OCI-LY3 (cell line): ENCODE measurements at regions not wholly inside any gene's neighbourhood (a gene's known extent, or its start where the extent isn't known, plus 50 kb on each side); places are given as distances from the start of the nearest gene placed in this dataset.

Source experiments
- H2AFZ ChIP-seq: fragments of 200-600, 300-600 bp; shearing (Covaris generic); 2 replicates; pipeline ENCODE4 v1.6.0; 2014; ENCODE audit warnings: antibody characterized with exemption, low read depth, low read length
- H3K27ac ChIP-seq: fragments of 200-600, 300-600 bp; sonication (generic); 2 replicates; pipeline ENCODE4 v1.5.1; 2014; ENCODE audit warnings: mild to moderate bottlenecking, low read length, moderate library complexity, mixed read lengths
- H3K27me3 ChIP-seq: fragments of 200-600, 300-600 bp; sonication (generic); 2 replicates; pipeline ENCODE4 v1.6.1; 2014; ENCODE audit warnings: low read depth, low read length, mixed read lengths
- H3K36me3 ChIP-seq: fragments of 200-600, 300-600 bp; sonication (generic); replicated peaks from 2 replicates; pipeline ENCODE3; 2014; ENCODE audit warnings: low read depth, low read length, mixed read lengths
- H3K4me1 ChIP-seq: fragments of 300-600, 200-600 bp; sonication (generic); 2 replicates; pipeline ENCODE4 v1.6.1; 2014; ENCODE audit warnings: low read length, mixed read lengths
- H3K4me2 ChIP-seq: fragments of 200-600, 300-600 bp; sonication (generic); 2 replicates; pipeline ENCODE4 v1.6.1; 2014; ENCODE audit warnings: low read length, mixed read lengths
- H3K4me3 ChIP-seq: fragments of 300-600, 200-600 bp; sonication (generic); 2 replicates; pipeline ENCODE4 v1.5.1; 2014; ENCODE audit warnings: antibody characterized with exemption, mild to moderate bottlenecking, low read length, moderate library complexity
- H3K79me2 ChIP-seq: fragments of 300-600, 200-600 bp; shearing (Covaris generic); 2 replicates; pipeline ENCODE4 v1.6.1; 2014; ENCODE audit warnings: mild to moderate bottlenecking, low read length, mixed read lengths
- H3K9ac ChIP-seq: fragments of 300-600, 200-600 bp; shearing (Covaris generic); 2 replicates; pipeline ENCODE4 v1.6.0; 2014; ENCODE audit warnings: mild to moderate bottlenecking, low read length, moderate library complexity
- H3K9me3 ChIP-seq: fragments of 200-600, 300-600 bp; shearing (Covaris generic); 2 replicates; pipeline ENCODE4 v1.6.1; 2014; ENCODE audit warnings: low read length, mixed read lengths; ENCODE audit not compliant: insufficient read depth
- H4K20me1 ChIP-seq: fragments of 200-600, 300-600 bp; sonication (generic); 2 replicates; pipeline ENCODE4 v1.6.1; 2016; ENCODE audit warnings: low read length, mixed read lengths; ENCODE audit not compliant: insufficient read depth
- CTCF ChIP-seq: fragments of 200-600, 300-600 bp; sonication (generic); IDR thresholded peaks from 2 replicates; pipeline ENCODE4 v1.5.1; 2014; ENCODE audit warnings: antibody characterized with exemption, low read length, low read depth
- EZH2phosphoT487 ChIP-seq: fragments of 200-600 bp; shearing (Covaris generic); IDR thresholded peaks from 2 replicates; pipeline ENCODE4 v1.6.1; 2018; ENCODE audit warnings: antibody characterized with exemption, mixed run types, low read depth

- H3K4me2 ChIP-seq, result no peak overlapping the region
Measured at GRCh38 chr7:27418541-27418940, 175.9 kb downstream of the EVX1 start.

GRCh38 chr7:27419581-27420177, 177.1 kb downstream of the EVX1 start:
- no peaks in the 10 kb centered on the region for H3K4me1 ChIP-seq
- H3K27ac ChIP-seq, result no peak overlapping the region
- no peaks in the 10 kb centered on the region for H4K20me1 ChIP-seq
- H3K36me3 ChIP-seq, result no peaks in the 10 kb centered on the region
- H2AFZ ChIP-seq, result no peak overlapping the region
- H3K9ac ChIP-seq, result no peak overlapping the region
- H3K9me3 ChIP-seq, result no peaks in the 10 kb centered on the region
- H3K27me3 ChIP-seq, result no peaks in the 10 kb centered on the region
- TF ChIP-seq EZH2phosphoT487 (no peak), CTCF (no peak)
- H3K79me2 ChIP-seq, result no peaks in the 10 kb centered on the region
- no peak overlapping the region for H3K4me2 ChIP-seq
- no peak overlapping the region for H3K4me3 ChIP-seq

More at GRCh38 chr7:27418541-27418940, 175.9 kb downstream of the EVX1 start:
- no peaks in the 10 kb centered on the region for H3K4me1 ChIP-seq
- no peak overlapping the region for H3K4me3 ChIP-seq
- no peaks in the 10 kb centered on the region for H3K9me3 ChIP-seq
- no peaks in the 10 kb centered on the region for H3K79me2 ChIP-seq
- no peaks in the 10 kb centered on the region for H4K20me1 ChIP-seq
- H3K9ac ChIP-seq, result no peak overlapping the region
- H3K27ac ChIP-seq, result no peak overlapping the region
- H2AFZ ChIP-seq, result no peak overlapping the region
- H3K27me3 ChIP-seq, result no peaks in the 10 kb centered on the region
- no peaks in the 10 kb centered on the region for H3K36me3 ChIP-seq
- TF ChIP-seq CTCF (no peak), EZH2phosphoT487 (no peak)

GRCh38 chr7:27420702-27421101, 178.1 kb downstream of the EVX1 start:
- Histone ChIP-seq H3K9ac (no peak overlapping the region), H4K20me1 (no peaks in the 10 kb centered on the region), H3K4me3 (no peak overlapping the region), H3K27me3 (no peaks in the 10 kb centered on the region), H3K4me1 (no peaks in the 10 kb centered on the region), H3K9me3 (no peaks in the 10 kb centered on the region), H3K36me3 (no peaks in the 10 kb centered on the region), H2AFZ (no peak overlapping the region), H3K79me2 (no peaks in the 10 kb centered on the region), H3K27ac (no peak overlapping the region), H3K4me2 (no peak overlapping the region)
- no peak for TF ChIP-seq EZH2phosphoT487
- TF ChIP-seq CTCF, result no peak

- TF ChIP-seq EZH2phosphoT487 (no peak), CTCF (no peak)
- no peak overlapping the region for H3K4me2 ChIP-seq
- no peak overlapping the region for H2AFZ ChIP-seq
- H3K9me3 ChIP-seq, result no peaks in the 10 kb centered on the region
- H3K79me2 ChIP-seq, result no peaks in the 10 kb centered on the region
- no peaks in the 10 kb centered on the region for H3K27me3 ChIP-seq
- H3K4me1 ChIP-seq, result no peaks in the 10 kb centered on the region
- no peaks in the 10 kb centered on the region for H3K36me3 ChIP-seq
- no peak overlapping the region for H3K27ac ChIP-seq
- no peak overlapping the region for H3K9ac ChIP-seq
- no peaks in the 10 kb centered on the region for H4K20me1 ChIP-seq
- no peak overlapping the region for H3K4me3 ChIP-seq
Measured at GRCh38 chr7:27423290-27423689, 180.7 kb downstream of the EVX1 start.
